MM.1S (cell line): ENCODE measurements at regions not wholly inside any gene's neighbourhood (a gene's known extent, or its start where the extent isn't known, plus 50 kb on each side); places are given as distances from the start of the nearest gene placed in this dataset.

Source experiments
- EZH2 ChIP-seq: fragments of 300-600 bp; sonication (generic); optimal IDR thresholded peaks from 2 replicates; pipeline ENCODE3; 2017; ENCODE audit warnings: low read depth, mild to moderate bottlenecking, antibody characterized with exemption, low read length, mixed read lengths
- EZH2phosphoT487 ChIP-seq: fragments of 300-600 bp; sonication (generic); IDR thresholded peaks from 2 replicates; pipeline ENCODE4 v1.6.1; 2018; ENCODE audit warnings: antibody characterized with exemption, low read length
- TF ChIP-seq, protein P1 (sequence below): fragments of 300-600 bp; sonication (generic); IDR thresholded peaks from 2 replicates; pipeline ENCODE4 v1.5.1; 2016; ENCODE audit warnings: antibody characterized with exemption, low read length, mixed read lengths

DNA sequence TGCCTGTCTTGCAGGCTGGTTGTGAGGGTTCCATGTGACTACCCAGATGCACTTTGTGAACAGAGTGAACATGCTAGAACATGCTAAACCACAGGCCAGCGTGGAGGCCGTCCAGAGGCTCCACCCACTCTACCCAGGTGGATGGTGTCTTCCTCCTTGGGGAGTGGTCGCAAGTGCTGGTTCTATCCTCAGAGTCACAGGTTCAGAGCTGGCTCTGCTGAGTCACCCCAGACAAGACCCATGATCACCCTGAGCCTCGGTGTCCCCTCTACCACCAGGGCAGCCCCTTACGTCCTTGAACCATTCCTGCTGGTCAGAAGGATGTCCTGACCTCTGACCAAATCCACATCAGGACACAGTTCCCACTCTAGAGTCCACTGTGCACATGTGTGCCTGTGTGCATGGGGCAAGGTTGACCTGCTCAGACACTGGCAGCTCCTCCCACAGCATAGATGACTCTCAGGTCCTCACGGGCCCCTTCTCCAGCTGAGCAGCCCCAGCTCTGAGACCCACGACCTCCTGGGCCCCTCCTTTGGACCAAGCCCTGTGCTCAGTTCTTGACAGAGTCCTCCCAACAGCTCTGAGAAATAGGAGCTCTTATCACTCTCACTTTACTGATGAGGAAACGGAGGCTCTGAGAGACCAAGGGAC is 391.8 kb downstream of the MATN1 start:
- TF ChIP-seq, protein P1, sequence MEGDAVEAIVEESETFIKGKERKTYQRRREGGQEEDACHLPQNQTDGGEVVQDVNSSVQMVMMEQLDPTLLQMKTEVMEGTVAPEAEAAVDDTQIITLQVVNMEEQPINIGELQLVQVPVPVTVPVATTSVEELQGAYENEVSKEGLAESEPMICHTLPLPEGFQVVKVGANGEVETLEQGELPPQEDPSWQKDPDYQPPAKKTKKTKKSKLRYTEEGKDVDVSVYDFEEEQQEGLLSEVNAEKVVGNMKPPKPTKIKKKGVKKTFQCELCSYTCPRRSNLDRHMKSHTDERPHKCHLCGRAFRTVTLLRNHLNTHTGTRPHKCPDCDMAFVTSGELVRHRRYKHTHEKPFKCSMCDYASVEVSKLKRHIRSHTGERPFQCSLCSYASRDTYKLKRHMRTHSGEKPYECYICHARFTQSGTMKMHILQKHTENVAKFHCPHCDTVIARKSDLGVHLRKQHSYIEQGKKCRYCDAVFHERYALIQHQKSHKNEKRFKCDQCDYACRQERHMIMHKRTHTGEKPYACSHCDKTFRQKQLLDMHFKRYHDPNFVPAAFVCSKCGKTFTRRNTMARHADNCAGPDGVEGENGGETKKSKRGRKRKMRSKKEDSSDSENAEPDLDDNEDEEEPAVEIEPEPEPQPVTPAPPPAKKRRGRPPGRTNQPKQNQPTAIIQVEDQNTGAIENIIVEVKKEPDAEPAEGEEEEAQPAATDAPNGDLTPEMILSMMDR = no peak
- TF ChIP-seq EZH2 (no peak), EZH2phosphoT487 (no peak)
